AG04450 (cell line): ENCODE measurements at regions not wholly inside any gene's neighbourhood (a gene's known extent, or its start where the extent isn't known, plus 50 kb on each side); places are given as distances from the start of the nearest gene placed in this dataset.

Experiments
- CTCF ChIA-PET: fragments of 300-600, 350-600 bp; formaldehyde crosslinking; extraction: SDS; loops from one replicate; lab custom pipeline; 2022; ENCODE audit warnings: antibody characterized with exemption, inconsistent platforms; lab: Charles Lee
- POLR2A ChIA-PET: fragments of 350-600 bp; formaldehyde crosslinking; extraction: SDS; loops from one replicate; lab custom pipeline; 2021; ENCODE audit warnings: antibody characterized with exemption, inconsistent platforms; lab: Yijun Ruan, JAX
- DNase-seq: peaks from one replicate; pipeline ENCODE4 v3.0.0-alpha.2; 2011; ENCODE audit warnings: low read depth, low spot score
- H3K27ac ChIP-seq: one replicate; pipeline ENCODE4 v1.5.1; 2012; ENCODE audit warnings: low read depth, low read length, control low read depth
- H3K27me3 ChIP-seq: one replicate; pipeline ENCODE4 v1.6.0; 2012; ENCODE audit warnings: low read length; ENCODE audit not compliant: control insufficient read depth, insufficient read depth
- H3K4me3 ChIP-seq: 2 replicates; pipeline ENCODE4 v1.5.1; 2011; ENCODE audit warnings: mild to moderate bottlenecking, low read depth, low read length, control low read depth
- H3K9me3 ChIP-seq: 2 replicates; pipeline ENCODE4 v1.5.1; 2012; ENCODE audit warnings: low read length; ENCODE audit not compliant: control insufficient read depth, insufficient read depth
- TF ChIP-seq, protein P1 (sequence below): IDR thresholded peaks from 2 replicates; pipeline ENCODE4 v1.5.1; 2011; ENCODE audit warnings: low read depth, low read length, control low read depth, inconsistent platforms

DNA sequence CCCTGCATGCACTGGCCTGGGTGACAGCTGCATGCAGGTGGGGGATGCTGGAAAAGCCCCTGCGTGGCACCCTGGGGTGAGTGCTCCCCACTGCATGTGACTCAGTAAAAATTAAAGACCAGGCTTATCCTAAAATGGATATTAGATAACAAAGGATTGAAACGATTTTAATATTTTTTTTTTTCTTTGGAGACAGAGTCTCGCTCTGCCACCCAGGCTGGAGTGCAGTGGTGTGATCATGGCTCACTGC lies 334.9 kb downstream of the C16orf95 start:
- no peak for DNase-seq
- TF ChIP-seq, protein P1, sequence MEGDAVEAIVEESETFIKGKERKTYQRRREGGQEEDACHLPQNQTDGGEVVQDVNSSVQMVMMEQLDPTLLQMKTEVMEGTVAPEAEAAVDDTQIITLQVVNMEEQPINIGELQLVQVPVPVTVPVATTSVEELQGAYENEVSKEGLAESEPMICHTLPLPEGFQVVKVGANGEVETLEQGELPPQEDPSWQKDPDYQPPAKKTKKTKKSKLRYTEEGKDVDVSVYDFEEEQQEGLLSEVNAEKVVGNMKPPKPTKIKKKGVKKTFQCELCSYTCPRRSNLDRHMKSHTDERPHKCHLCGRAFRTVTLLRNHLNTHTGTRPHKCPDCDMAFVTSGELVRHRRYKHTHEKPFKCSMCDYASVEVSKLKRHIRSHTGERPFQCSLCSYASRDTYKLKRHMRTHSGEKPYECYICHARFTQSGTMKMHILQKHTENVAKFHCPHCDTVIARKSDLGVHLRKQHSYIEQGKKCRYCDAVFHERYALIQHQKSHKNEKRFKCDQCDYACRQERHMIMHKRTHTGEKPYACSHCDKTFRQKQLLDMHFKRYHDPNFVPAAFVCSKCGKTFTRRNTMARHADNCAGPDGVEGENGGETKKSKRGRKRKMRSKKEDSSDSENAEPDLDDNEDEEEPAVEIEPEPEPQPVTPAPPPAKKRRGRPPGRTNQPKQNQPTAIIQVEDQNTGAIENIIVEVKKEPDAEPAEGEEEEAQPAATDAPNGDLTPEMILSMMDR = no peak
- ChIA-PET POLR2A (no interaction called here), CTCF (no interaction called here)
- Histone ChIP-seq H3K4me3 (no peak overlapping the region), H3K27me3 (peaks cover 2% of the 10 kb centered on the region), H3K27ac (no peak overlapping the region), H3K9me3 (no peaks in the 10 kb centered on the region; the same call in 1 of the 2 replicates)

DNA sequence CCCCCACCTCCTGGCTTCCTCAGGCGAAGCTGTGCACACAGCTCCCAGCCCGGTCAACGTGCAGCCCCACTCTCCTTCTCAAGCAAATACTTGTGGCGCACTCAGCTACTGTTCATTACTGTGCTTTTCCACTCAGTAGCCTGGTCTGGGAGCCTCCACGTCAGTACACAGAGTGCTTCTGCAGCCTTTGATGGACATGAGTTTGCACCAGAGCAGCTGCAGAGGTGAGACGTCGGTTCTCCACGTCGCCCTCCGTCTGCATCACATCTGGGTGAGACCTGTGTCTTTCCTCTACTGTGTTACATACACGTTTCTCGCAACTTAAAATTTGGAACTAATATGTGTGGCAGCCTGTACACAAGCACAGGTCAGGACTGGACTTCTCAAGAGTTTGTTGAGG lies 334.3 kb downstream of the C16orf95 start:
- no peak for DNase-seq
- Histone ChIP-seq H3K4me3 (no peak overlapping the region), H3K9me3 (no peaks in the 10 kb centered on the region; the same call in 1 of the 2 replicates), H3K27me3 (peaks cover 2% of the 10 kb centered on the region), H3K27ac (no peak overlapping the region)
- TF ChIP-seq, protein P1 = no peak
- ChIA-PET CTCF (interaction anchor here (1.5 kb wide), 1 partner anchor 31 kb away, joined by 3 read pairs; no protein-coding TSS in a partner anchor), POLR2A (no interaction called here)

DNA sequence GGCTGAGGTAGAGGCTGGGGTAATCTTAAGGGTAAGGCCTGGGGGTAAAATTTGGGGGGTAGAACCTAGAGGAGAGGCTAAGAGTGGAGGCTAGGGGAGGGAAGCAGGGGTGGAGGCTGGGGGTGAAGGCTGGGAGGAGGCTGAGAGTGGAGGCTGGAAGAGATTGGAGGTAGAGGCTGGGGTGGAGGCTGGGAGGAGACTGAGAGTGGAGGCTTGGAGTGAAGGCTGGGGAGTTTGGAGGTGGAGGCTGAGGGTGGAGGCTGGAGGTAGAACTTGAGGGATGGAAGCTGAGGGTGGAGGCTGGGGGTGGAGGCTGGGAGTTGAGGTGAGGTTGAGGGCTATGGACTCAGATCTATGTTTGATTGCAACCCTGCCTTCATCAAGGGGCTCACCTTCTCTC lies 333.6 kb downstream of the C16orf95 start:
- H3K4me3 ChIP-seq = no peak overlapping the region
- no peaks in the 10 kb centered on the region; the same call in 1 of the 2 replicates for H3K9me3 ChIP-seq
- no peak for DNase-seq
- peaks cover 2% of the 10 kb centered on the region for H3K27me3 ChIP-seq
- no peak overlapping the region for H3K27ac ChIP-seq
- TF ChIP-seq, protein P1 = no peak
- CTCF ChIA-PET = interaction anchor here (1.5 kb wide), 1 partner anchor 32 kb away, joined by 3 read pairs; no protein-coding TSS in a partner anchor
- POLR2A ChIA-PET = no interaction called here

- no peak overlapping the region for H3K27ac ChIP-seq
- TF ChIP-seq, protein P1 = no peak
- CTCF ChIA-PET = no interaction called here
- no peak for DNase-seq
- H3K4me3 ChIP-seq = no peak overlapping the region
- H3K27me3 ChIP-seq = peaks cover 2% of the 10 kb centered on the region
- POLR2A ChIA-PET = no interaction called here
- H3K9me3 ChIP-seq = no peaks in the 10 kb centered on the region; the same call in 1 of the 2 replicates
Measured at GRCh38 chr16:86984343-86984742, 332.8 kb downstream of the C16orf95 start.

DNA sequence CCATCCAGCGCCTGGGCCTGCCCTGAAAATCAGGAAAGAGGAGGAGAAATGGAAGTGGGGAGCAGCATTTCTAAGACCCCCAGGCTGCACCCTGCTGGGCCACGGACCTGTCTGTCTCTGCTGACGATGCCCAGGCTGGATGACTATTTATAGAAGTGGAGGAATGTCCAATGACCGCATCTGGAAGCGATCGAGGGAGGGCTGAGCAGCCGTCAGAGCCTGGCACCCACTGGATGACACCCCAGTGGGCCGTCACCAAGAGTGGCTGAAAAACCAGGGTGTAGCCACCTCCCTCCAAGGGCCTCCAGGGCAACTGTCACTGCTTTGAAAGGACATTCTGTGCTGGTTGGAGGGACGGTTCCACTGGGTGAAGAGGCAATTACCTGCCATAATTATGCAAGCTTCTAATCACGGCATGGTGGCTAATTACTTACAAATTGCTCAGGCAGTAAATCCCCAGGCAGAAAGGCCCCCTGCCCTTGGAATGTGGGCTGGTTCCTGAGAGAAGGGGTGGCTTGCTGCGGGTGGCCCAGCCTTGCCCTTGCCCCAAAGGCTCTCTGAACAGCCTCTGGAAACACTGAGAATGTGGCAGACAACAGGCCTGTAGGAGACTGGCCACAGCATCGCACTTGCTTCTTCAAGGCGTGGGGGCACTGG lies 332.1 kb downstream of the C16orf95 start:
- Histone ChIP-seq H3K4me3 (no peak overlapping the region), H3K9me3 (no peaks in the 10 kb centered on the region; the same call in 1 of the 2 replicates), H3K27me3 (no peaks in the 10 kb centered on the region), H3K27ac (no peak overlapping the region)
- CTCF ChIA-PET = no interaction called here
- TF ChIP-seq, protein P1 = no peak
- POLR2A ChIA-PET = no interaction called here
- no peak for DNase-seq
